Sigmoid colon (tissue), 6 donors: ENCODE measurements at regions not wholly inside any gene's neighbourhood (a gene's known extent, or its start where the extent isn't known, plus 50 kb on each side); places are given as distances from the start of the nearest gene placed in this dataset.

Experiments
- DNase-seq: peaks from one replicate; pipeline ENCODE4 v3.0.0-alpha.2; 2019
- H3K27ac ChIP-seq, 4 donors: fragments of 200-600 bp; sonication (generic); one replicate each; pipeline ENCODE4 v1.5.1; 2016 to 2019; ENCODE audit warnings: mild to moderate bottlenecking in 1 of 4
- H3K27me3 ChIP-seq, 3 donors: fragments of 200-600 bp; sonication (generic); one replicate each; pipeline ENCODE4 v1.5.1; 2019; ENCODE audit warnings: mild to moderate bottlenecking in 1 of 3
- H3K36me3 ChIP-seq, 4 donors: fragments of 200-600 bp; sonication (generic); one replicate each; pipeline ENCODE4 v1.5.1; 2016 to 2019
- H3K4me1 ChIP-seq, 4 donors: fragments of 200-600 bp; sonication (generic); one replicate each; pipeline ENCODE4 v1.5.1; 2017 to 2019
- H3K4me3 ChIP-seq, 4 donors: fragments of 200-600 bp; sonication (generic); one replicate each; pipeline ENCODE4 v1.5.1; 2017 to 2019; ENCODE audit warnings: mild to moderate bottlenecking in 2 of 4, moderate library complexity in 1 of 4
- H3K9me3 ChIP-seq, 4 donors: fragments of 200-600 bp in 3 of 4; sonication (generic) in 3 of 4; one replicate each; pipeline versions ENCODE4 v1.5.1 to v1.6.1; 2013 to 2019
- EP300 ChIP-seq, 4 donors: sonication (generic); formaldehyde crosslinking; IDR thresholded peaks; one replicate each; pipeline ENCODE4 v1.6.1; 2017; ENCODE audit warnings: antibody characterized with exemption in 4 of 4
- POLR2A ChIP-seq, 2 donors: fragments of 450-650 bp; IDR thresholded peaks; one replicate each; pipeline ENCODE4 v1.6.1; 2016; ENCODE audit warnings: antibody characterized with exemption in 2 of 2, mild to moderate bottlenecking in 2 of 2, moderate library complexity in 2 of 2
- POLR2AphosphoS5 ChIP-seq, 4 donors: sonication (generic); formaldehyde crosslinking; IDR thresholded peaks; one replicate each; pipeline ENCODE4 v1.6.1; 2017; ENCODE audit warnings: antibody characterized with exemption in 4 of 4
- WGBS, 2 donors: extraction: QIAGEN DNeasy Blood & Tissue Kit; methylation state at CpG; one replicate each; pipeline ENCODE4 v1.1.7; 2013; 5-methylcytosine and 5-hydroxymethylcytosine counted together
- intact Hi-C: fragments of 100-400 bp; cut with DNase I; formaldehyde crosslinking; loops from one replicate; pipeline ENCODE4 v1.15.1; 2023
- TF ChIP-seq, protein P1 (sequence below), 4 experiments: fragments of 450-650 bp in 3 of 4; fragments of 200-600 bp in 1 of 4; IDR thresholded peaks; one replicate each; pipeline ENCODE4 v1.5.1; 2016 to 2019; ENCODE audit warnings: antibody characterized with exemption in 4 of 4, mild to moderate bottlenecking in 3 of 4, moderate library complexity in 2 of 4
- donor health status: healthy with polysubstance abuse.
- donor health status: healthy.

DNA sequence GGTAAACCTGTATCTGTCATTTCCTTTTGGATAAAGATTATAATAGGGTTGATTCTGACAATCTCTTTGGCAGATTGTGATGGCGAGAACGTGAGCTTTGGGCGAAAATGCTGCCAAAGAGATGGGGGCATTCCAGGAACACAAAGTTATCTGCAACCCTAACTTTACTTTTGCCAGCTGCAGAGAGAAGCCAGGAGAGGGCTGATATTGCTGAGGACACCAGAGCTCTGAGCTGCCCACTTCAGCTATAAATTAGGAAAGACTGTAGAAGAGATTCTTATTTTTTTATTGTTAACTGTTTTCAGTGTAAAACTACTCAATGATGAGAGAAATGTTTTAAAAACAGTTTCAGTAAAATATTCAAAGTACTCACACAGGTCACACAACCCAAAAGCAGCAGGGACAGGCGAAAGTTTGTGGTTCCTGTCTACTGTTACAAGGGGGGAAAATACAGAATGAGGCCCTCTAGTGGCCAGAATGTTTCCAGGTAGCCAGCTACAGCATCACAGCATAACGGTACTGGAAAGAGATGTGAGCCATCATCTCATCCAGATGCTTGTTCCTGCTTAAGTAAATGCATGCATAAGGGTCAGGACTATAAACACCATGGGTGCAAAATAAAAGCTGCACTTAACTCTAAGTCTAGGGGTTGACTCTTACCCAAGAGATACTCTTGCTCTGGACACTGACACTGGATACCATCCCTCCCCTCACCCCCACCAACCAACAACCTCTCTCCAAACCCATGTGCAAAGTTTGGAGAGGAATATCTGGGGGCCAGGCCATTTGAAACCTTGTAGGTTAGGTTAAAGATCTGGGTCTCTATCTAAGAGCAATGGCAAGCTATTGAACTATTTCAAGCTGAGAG lies 498.4 kb downstream of the RMST start:
- TF ChIP-seq POLR2AphosphoS5 (IDR thresholded peaks at IDR 0.05), result no peak
- no peak for TF ChIP-seq POLR2A (IDR thresholded peaks at IDR 0.05)
- TF ChIP-seq, protein P1, sequence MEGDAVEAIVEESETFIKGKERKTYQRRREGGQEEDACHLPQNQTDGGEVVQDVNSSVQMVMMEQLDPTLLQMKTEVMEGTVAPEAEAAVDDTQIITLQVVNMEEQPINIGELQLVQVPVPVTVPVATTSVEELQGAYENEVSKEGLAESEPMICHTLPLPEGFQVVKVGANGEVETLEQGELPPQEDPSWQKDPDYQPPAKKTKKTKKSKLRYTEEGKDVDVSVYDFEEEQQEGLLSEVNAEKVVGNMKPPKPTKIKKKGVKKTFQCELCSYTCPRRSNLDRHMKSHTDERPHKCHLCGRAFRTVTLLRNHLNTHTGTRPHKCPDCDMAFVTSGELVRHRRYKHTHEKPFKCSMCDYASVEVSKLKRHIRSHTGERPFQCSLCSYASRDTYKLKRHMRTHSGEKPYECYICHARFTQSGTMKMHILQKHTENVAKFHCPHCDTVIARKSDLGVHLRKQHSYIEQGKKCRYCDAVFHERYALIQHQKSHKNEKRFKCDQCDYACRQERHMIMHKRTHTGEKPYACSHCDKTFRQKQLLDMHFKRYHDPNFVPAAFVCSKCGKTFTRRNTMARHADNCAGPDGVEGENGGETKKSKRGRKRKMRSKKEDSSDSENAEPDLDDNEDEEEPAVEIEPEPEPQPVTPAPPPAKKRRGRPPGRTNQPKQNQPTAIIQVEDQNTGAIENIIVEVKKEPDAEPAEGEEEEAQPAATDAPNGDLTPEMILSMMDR (IDR thresholded peaks at IDR 0.05), result no peak
- no peak for TF ChIP-seq EP300 (IDR thresholded peaks at IDR 0.05)
- peaks cover 0 to 6% (median 5%) of the 10 kb centered on the region in 4 donors for H3K9me3 ChIP-seq
- intact Hi-C loops, result no loop called here
- no peak overlapping the region for H3K27ac ChIP-seq
- H3K36me3 ChIP-seq, result no peaks in the 10 kb centered on the region
- H3K4me3 ChIP-seq, result no peak overlapping the region
- no peaks in the 10 kb centered on the region for H3K27me3 ChIP-seq
- no peak for DNase-seq
- 66% methylated on average over 5 of the region's 5 CpGs for WGBS, 2 donors
- no peaks in the 10 kb centered on the region for H3K4me1 ChIP-seq

DNA sequence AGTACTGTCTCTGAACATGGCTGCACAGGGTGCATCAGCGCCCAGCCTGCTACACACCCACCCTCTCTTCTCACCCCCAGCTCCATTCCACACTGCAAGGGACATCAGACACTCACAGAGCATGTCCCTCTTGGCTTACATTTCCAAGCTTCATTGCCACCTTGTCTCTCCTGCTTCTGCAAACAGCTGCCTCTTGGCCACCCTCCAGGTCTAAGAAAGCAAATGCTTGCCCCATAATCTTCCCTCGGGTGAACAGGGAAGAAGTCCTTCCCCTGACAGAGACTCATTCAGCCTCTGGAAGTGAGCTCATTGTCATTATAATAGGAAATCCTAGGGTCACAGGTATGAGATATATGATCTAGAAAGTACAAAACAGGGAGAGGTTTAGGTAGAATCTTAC lies 505.2 kb downstream of the RMST start:
- Histone ChIP-seq H3K4me3 (no peak overlapping the region), H3K27me3 (no peaks in the 10 kb centered on the region), H3K9me3 (no peaks in the 10 kb centered on the region), H3K36me3 (no peaks in the 10 kb centered on the region), H3K27ac (no peak overlapping the region), H3K4me1 (no peaks in the 10 kb centered on the region)
- no peak for DNase-seq
- intact Hi-C loops, result no loop called here
- no peak for TF ChIP-seq POLR2A (IDR thresholded peaks at IDR 0.05)
- no peak for TF ChIP-seq POLR2AphosphoS5 (IDR thresholded peaks at IDR 0.05)
- no peak for TF ChIP-seq EP300 (IDR thresholded peaks at IDR 0.05)
- TF ChIP-seq, protein P1 (IDR thresholded peaks at IDR 0.05), result no peak
- 23 to 62% methylated on average over 2 of the region's 2 CpGs for WGBS, 2 donors

DNA sequence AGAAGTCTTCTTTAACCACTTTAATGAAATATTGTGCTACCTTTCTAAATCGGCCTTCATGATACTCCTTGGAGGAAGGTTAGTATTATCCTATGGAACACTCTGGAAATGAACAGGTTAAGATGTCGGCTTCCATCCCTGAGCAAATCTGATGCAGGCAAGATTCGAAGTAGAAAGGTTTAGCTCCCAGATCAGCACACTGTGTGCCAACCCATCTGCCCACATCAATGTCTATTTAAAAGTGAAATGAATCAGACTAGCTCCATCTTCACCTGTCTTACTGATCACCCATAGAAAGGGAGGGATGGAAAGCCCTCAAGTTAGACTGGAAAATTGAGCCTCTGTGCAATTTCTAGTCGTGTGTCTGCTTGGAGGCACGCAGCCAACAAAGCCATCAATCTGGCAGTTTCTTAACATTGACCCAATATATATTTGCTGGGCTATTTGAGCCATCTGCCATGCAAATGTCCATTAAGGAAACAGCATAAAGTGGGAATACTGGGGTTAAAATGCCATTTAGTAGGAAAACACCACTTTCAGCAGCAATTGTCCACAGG lies 506.1 kb downstream of the RMST start:
- DNase-seq, result no peak
- no peak for TF ChIP-seq POLR2A (IDR thresholded peaks at IDR 0.05)
- TF ChIP-seq POLR2AphosphoS5 (IDR thresholded peaks at IDR 0.05), result no peak
- TF ChIP-seq, protein P1 (IDR thresholded peaks at IDR 0.05), result no peak
- no peak for TF ChIP-seq EP300 (IDR thresholded peaks at IDR 0.05)
- intact Hi-C loops, result no loop called here
- Histone ChIP-seq H3K27me3 (no peaks in the 10 kb centered on the region), H3K36me3 (no peaks in the 10 kb centered on the region), H3K4me1 (no peaks in the 10 kb centered on the region), H3K9me3 (no peaks in the 10 kb centered on the region), H3K27ac (no peak overlapping the region), H3K4me3 (no peak overlapping the region)
- 48 to 62% methylated on average over 5 of the region's 5 CpGs for WGBS, 2 donors

DNA sequence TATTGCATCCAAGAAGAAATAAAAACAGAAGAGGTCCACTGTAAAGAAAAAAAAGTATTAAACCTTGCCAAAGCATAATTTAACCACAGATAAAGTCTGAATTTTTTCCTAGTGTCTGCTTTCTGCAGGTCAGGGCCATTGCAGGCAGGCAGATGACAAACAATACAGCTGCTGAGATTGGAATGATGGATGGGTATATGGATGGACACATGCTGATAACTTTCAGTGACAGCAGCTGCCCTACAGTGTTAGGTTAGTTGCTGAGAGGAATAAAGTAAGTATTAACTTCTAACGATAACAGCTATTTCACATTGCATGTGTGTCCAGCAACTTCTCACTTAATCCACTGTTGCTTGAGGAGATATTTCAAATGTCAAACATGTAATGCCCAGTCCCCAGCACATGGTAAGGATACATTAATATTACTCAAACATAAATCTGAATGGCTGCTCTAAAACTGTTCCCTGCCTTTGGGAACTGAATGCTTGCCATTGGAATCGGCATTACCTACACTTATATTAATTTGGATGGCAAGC lies 515.3 kb downstream of the RMST start:
- H3K27me3 ChIP-seq, result no peaks in the 10 kb centered on the region
- no peaks in the 10 kb centered on the region for H3K36me3 ChIP-seq
- no peak for DNase-seq
- intact Hi-C loops, result no loop called here
- H3K4me1 ChIP-seq, result no peaks in the 10 kb centered on the region
- WGBS, 2 donors, result 82% methylated on average over 2 of the region's 2 CpGs
- TF ChIP-seq, protein P1 (IDR thresholded peaks at IDR 0.05), result no peak
- no peak for TF ChIP-seq POLR2A (IDR thresholded peaks at IDR 0.05)
- no peak for TF ChIP-seq EP300 (IDR thresholded peaks at IDR 0.05)
- no peak for TF ChIP-seq POLR2AphosphoS5 (IDR thresholded peaks at IDR 0.05)
- H3K4me3 ChIP-seq, result no peak overlapping the region
- no peaks in the 10 kb centered on the region for H3K9me3 ChIP-seq
- no peak overlapping the region for H3K27ac ChIP-seq
